ENCODE measurements at regions not wholly inside any gene's neighbourhood (a gene's known extent, or its start where the extent isn't known, plus 50 kb on each side); places are given as distances from the start of the nearest gene placed in this dataset.

DNA sequence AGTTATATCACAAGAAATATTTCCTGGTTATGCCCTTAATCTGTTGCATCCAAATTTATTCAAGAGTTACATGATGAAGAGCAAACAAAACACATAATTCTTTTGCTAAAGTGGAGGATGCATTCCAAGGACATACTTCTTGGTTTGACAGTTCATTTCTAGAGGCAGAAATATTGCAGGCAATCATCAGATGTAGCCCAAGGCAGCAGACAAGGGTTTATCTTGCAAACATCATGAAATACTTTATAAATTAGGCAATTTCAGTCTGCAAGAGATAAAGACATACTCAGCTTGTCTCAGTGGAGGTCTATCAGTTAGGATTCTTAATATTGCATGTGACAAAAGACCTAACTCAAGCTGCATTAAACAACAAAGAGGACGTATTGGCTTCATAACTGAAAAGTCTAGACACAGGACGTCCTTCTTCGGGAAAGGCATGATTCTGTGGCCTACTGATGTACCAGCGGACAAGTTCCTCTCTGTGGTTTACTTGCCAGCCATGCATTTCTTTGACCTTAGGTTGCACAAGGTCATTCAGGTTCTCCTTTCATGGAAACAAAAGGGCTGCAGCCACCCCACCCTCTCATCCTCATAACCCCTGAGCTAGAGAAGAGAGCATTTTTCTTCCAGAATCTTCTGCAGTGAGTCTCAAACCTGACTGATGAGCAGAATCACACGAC, 204.1 kb downstream of the KATNAL1 start:
- CTCF ChIA-PET = interaction anchor here (0.8 to 2.3 kb wide), 4 partner anchors 8 to 179 kb away, joined by 3 to 9 read pairs (median 3); no protein-coding TSS in a partner anchor
- no peak for DNase-seq (ENCODE audit: low read depth in 1 of 2, low spot score in 1 of 2)
- no peak for FAIRE-seq

DNA sequence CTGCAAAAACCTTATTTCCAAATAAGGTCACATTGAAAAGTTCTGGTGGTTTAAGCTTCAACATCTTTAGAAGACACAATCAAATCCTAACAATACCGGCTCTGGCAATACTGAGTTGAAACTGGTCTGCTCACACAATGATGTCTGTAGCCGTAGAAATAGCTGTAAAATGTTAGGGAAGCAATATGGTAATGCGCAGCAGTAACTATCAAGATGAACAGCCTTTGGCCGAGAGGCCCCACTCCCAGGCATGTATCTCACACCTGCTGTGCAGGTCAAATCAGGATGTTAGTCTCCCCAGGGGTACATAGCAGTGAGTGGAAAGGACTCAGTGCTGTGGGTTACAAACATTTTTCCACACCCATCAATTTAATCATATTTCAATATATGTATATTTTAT, 207.1 kb downstream of the KATNAL1 start:
- H3K4me3 ChIP-seq = no peak overlapping the region
- TF ChIP-seq SREBF2 (IDR thresholded peaks at IDR 0.05) (no peak), KDM5A (IDR thresholded peaks at IDR 0.05) (no peak), HOXB5 (CRISPR knock-in tag; IDR thresholded peaks at IDR 0.05) (no peak), RCOR1 (IDR thresholded peaks at IDR 0.05; ENCODE audit: low read depth, low read length) (no peak), EP300 (IDR thresholded peaks at IDR 0.05) (no peak), NR3C1 (IDR thresholded peaks at IDR 0.05) (no peak), KDM1A (IDR thresholded peaks at IDR 0.05; ENCODE audit: low read depth) (no peak), BHLHE40 (IDR thresholded peaks at IDR 0.05; ENCODE audit: low read depth, low read length) (no peak)
- TF ChIP-seq, protein P1, sequence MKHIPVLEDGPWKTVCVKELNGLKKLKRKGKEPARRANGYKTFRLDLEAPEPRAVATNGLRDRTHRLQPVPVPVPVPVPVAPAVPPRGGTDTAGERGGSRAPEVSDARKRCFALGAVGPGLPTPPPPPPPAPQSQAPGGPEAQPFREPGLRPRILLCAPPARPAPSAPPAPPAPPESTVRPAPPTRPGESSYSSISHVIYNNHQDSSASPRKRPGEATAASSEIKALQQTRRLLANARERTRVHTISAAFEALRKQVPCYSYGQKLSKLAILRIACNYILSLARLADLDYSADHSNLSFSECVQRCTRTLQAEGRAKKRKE (CRISPR knock-in tag; IDR thresholded peaks at IDR 0.05; ENCODE audit: low read depth) = no peak
- TF ChIP-seq, protein P2, sequence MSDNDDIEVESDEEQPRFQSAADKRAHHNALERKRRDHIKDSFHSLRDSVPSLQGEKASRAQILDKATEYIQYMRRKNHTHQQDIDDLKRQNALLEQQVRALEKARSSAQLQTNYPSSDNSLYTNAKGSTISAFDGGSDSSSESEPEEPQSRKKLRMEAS (IDR thresholded peaks at IDR 0.05) = no peak
- TF ChIP-seq, protein P3, sequence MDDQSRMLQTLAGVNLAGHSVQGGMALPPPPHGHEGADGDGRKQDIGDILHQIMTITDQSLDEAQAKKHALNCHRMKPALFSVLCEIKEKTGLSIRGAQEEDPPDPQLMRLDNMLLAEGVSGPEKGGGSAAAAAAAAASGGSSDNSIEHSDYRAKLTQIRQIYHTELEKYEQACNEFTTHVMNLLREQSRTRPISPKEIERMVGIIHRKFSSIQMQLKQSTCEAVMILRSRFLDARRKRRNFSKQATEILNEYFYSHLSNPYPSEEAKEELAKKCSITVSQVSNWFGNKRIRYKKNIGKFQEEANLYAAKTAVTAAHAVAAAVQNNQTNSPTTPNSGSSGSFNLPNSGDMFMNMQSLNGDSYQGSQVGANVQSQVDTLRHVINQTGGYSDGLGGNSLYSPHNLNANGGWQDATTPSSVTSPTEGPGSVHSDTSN (IDR thresholded peaks at IDR 0.05) = no peak
- TF ChIP-seq, protein P4, sequence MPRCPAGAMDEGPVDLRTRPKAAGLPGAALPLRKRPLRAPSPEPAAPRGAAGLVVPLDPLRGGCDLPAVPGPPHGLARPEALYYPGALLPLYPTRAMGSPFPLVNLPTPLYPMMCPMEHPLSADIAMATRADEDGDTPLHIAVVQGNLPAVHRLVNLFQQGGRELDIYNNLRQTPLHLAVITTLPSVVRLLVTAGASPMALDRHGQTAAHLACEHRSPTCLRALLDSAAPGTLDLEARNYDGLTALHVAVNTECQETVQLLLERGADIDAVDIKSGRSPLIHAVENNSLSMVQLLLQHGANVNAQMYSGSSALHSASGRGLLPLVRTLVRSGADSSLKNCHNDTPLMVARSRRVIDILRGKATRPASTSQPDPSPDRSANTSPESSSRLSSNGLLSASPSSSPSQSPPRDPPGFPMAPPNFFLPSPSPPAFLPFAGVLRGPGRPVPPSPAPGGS (IDR thresholded peaks at IDR 0.05) = no peak
- TF ChIP-seq, protein P5, sequence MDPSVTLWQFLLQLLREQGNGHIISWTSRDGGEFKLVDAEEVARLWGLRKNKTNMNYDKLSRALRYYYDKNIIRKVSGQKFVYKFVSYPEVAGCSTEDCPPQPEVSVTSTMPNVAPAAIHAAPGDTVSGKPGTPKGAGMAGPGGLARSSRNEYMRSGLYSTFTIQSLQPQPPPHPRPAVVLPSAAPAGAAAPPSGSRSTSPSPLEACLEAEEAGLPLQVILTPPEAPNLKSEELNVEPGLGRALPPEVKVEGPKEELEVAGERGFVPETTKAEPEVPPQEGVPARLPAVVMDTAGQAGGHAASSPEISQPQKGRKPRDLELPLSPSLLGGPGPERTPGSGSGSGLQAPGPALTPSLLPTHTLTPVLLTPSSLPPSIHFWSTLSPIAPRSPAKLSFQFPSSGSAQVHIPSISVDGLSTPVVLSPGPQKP (IDR thresholded peaks at IDR 0.05; ENCODE audit: low read depth, low read length) = no peak
- no peak overlapping the region for H3K27ac ChIP-seq
- no peak for DNase-seq (ENCODE audit: low read depth in 1 of 2, low spot score in 1 of 2)
- no peaks in the 10 kb centered on the region for H3K9me3 ChIP-seq
- no peak overlapping the region for H3K4me2 ChIP-seq
- ChIA-PET POLR2A (no interaction called here), CTCF (interaction anchor here (0.7 to 2.7 kb wide), 3 partner anchors 11 to 483 kb away, joined by 3 to 6 read pairs (median 3); no protein-coding TSS in a partner anchor)
- 68% methylated on average over 4 of the region's 4 CpGs for WGBS (ENCODE audit: missing lambda C conversion rate)
- no peak for ATAC-seq
- no peaks in the 10 kb centered on the region for H3K4me1 ChIP-seq
- FAIRE-seq = no peak

More for the DNA sequence above, 204.1 kb downstream of the KATNAL1 start:
- Histone ChIP-seq H3K27ac (no peak overlapping the region), H3K9me3 (no peaks in the 10 kb centered on the region), H3K4me2 (no peak overlapping the region), H3K4me3 (no peak overlapping the region), H3K4me1 (no peaks in the 10 kb centered on the region)
- no peak for ATAC-seq
- 67% methylated on average over 5 of the region's 5 CpGs for WGBS (ENCODE audit: missing lambda C conversion rate)
- POLR2A ChIA-PET = no interaction called here
- TF ChIP-seq TP53 (CRISPR knock-in tag; IDR thresholded peaks at IDR 0.05) = no peak
- TF ChIP-seq FOSL2 (IDR thresholded peaks at IDR 0.05) = no peak
- TF ChIP-seq FOSL2 (CRISPR knock-in tag; IDR thresholded peaks at IDR 0.05) = no peak
- TF ChIP-seq ZC3H11A (IDR thresholded peaks at IDR 0.05) = no peak
- TF ChIP-seq TFCP2L1 (CRISPR knock-in tag; IDR thresholded peaks at IDR 0.05) = no peak
- no peak for TF ChIP-seq HDAC2 (IDR thresholded peaks at IDR 0.05)

DNA sequence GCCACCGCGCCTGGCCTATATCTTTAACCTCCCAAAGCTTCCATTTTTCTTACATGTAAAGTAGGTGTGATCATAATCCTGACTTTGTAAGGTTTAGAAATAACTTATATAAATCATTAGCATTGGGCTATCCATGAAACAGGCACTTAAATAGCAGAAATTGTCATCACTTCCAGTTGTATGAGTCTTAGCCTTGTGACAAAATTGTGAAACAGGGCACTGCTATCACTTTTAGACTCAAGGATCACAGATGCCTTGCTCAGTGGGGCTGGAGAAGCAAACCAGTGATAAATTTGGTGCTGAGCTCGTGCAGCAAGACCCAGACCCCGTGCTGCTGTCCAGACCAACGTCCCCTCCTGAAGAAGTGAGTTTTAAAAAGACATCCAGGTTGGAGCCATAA, 209.7 kb downstream of the KATNAL1 start:
- DNase-seq (ENCODE audit: low read depth in 1 of 2, low spot score in 1 of 2) (no peak), ATAC-seq (no peak), FAIRE-seq (no peak)
- ChIA-PET POLR2A (no interaction called here), CTCF (interaction anchor here (1.0 kb wide), 1 partner anchor 20 kb away, joined by 3 read pairs; no protein-coding TSS in a partner anchor)
- Histone ChIP-seq H3K4me3 (no peak overlapping the region), H3K27ac (no peak overlapping the region), H3K4me2 (no peak overlapping the region), H3K9me3 (no peaks in the 10 kb centered on the region), H3K4me1 (no peaks in the 10 kb centered on the region)
- WGBS (ENCODE audit: missing lambda C conversion rate) = 48% methylated on average over 5 of the region's 5 CpGs
- TF ChIP-seq CBX2 (IDR thresholded peaks at IDR 0.05; ENCODE audit: borderline replicate concordance, low read depth) = no peak
- no peak for TF ChIP-seq MYC (IDR thresholded peaks at IDR 0.05; ENCODE audit: borderline replicate concordance, low read length)
- TF ChIP-seq, protein P5 (IDR thresholded peaks at IDR 0.05; ENCODE audit: low read depth, low read length) = no peak
- TF ChIP-seq, protein P2 (IDR thresholded peaks at IDR 0.05) = no peak
- TF ChIP-seq CBX8 (IDR thresholded peaks at IDR 0.05) = no peak
- TF ChIP-seq HDAC2 (IDR thresholded peaks at IDR 0.05) = no peak
- TF ChIP-seq ZFP36 (IDR thresholded peaks at IDR 0.05; ENCODE audit: borderline replicate concordance, partially characterized antibody) = no peak
- no peak for TF ChIP-seq SREBF2 (IDR thresholded peaks at IDR 0.05)
- no peak for TF ChIP-seq FOSL2 (IDR thresholded peaks at IDR 0.05)
- no peak for TF ChIP-seq FOSL2 (CRISPR knock-in tag; IDR thresholded peaks at IDR 0.05)
- TF ChIP-seq, protein P6, sequence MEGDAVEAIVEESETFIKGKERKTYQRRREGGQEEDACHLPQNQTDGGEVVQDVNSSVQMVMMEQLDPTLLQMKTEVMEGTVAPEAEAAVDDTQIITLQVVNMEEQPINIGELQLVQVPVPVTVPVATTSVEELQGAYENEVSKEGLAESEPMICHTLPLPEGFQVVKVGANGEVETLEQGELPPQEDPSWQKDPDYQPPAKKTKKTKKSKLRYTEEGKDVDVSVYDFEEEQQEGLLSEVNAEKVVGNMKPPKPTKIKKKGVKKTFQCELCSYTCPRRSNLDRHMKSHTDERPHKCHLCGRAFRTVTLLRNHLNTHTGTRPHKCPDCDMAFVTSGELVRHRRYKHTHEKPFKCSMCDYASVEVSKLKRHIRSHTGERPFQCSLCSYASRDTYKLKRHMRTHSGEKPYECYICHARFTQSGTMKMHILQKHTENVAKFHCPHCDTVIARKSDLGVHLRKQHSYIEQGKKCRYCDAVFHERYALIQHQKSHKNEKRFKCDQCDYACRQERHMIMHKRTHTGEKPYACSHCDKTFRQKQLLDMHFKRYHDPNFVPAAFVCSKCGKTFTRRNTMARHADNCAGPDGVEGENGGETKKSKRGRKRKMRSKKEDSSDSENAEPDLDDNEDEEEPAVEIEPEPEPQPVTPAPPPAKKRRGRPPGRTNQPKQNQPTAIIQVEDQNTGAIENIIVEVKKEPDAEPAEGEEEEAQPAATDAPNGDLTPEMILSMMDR (IDR thresholded peaks at IDR 0.05) = no peak
- TF ChIP-seq CHD4 (IDR thresholded peaks at IDR 0.05; ENCODE audit: borderline replicate concordance) = no peak
- TF ChIP-seq NPAS2 (CRISPR knock-in tag; IDR thresholded peaks at IDR 0.05; ENCODE audit: borderline replicate concordance) = no peak
- no peak for TF ChIP-seq HOXA7 (CRISPR knock-in tag; IDR thresholded peaks at IDR 0.05)

All from A549 (cell line).